ENCODE measurements at regions not wholly inside any gene's neighbourhood (a gene's known extent, or its start where the extent isn't known, plus 50 kb on each side); places are given as distances from the start of the nearest gene placed in this dataset.

DNA sequence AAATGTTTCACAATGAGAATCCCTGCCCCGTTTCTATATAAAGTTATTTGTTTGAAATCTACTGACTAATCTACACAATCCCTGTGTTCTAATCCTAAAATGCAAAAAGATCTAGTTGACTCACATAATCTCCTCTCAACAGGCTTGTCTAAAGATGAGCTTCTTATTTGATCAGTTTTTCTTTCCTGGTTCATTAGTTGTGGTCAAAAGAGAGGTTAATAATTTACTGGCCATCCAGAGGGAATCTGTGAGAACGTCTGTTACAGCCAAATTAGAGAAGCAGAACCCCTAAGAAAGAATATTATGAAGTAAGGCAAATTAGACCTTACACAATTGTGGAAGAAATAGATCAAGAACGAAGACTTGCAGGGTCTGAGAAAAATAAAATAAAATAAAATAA lies 173.7 kb upstream of the ANO3 start:
- TF ChIP-seq, protein P1, sequence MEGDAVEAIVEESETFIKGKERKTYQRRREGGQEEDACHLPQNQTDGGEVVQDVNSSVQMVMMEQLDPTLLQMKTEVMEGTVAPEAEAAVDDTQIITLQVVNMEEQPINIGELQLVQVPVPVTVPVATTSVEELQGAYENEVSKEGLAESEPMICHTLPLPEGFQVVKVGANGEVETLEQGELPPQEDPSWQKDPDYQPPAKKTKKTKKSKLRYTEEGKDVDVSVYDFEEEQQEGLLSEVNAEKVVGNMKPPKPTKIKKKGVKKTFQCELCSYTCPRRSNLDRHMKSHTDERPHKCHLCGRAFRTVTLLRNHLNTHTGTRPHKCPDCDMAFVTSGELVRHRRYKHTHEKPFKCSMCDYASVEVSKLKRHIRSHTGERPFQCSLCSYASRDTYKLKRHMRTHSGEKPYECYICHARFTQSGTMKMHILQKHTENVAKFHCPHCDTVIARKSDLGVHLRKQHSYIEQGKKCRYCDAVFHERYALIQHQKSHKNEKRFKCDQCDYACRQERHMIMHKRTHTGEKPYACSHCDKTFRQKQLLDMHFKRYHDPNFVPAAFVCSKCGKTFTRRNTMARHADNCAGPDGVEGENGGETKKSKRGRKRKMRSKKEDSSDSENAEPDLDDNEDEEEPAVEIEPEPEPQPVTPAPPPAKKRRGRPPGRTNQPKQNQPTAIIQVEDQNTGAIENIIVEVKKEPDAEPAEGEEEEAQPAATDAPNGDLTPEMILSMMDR (IDR thresholded peaks at IDR 0.05) = no peak
- TF ChIP-seq JUND (IDR thresholded peaks at IDR 0.05) = no peak
- TF ChIP-seq NRF1 (IDR thresholded peaks at IDR 0.05; ENCODE audit: low read depth, low read length) = no peak
- TF ChIP-seq POLR2AphosphoS5 (IDR thresholded peaks at IDR 0.05; ENCODE audit: low read depth, low read length) = no peak
- no peak for TF ChIP-seq RAD21 (IDR thresholded peaks at IDR 0.05; ENCODE audit: low read length)
- TF ChIP-seq, protein P2, sequence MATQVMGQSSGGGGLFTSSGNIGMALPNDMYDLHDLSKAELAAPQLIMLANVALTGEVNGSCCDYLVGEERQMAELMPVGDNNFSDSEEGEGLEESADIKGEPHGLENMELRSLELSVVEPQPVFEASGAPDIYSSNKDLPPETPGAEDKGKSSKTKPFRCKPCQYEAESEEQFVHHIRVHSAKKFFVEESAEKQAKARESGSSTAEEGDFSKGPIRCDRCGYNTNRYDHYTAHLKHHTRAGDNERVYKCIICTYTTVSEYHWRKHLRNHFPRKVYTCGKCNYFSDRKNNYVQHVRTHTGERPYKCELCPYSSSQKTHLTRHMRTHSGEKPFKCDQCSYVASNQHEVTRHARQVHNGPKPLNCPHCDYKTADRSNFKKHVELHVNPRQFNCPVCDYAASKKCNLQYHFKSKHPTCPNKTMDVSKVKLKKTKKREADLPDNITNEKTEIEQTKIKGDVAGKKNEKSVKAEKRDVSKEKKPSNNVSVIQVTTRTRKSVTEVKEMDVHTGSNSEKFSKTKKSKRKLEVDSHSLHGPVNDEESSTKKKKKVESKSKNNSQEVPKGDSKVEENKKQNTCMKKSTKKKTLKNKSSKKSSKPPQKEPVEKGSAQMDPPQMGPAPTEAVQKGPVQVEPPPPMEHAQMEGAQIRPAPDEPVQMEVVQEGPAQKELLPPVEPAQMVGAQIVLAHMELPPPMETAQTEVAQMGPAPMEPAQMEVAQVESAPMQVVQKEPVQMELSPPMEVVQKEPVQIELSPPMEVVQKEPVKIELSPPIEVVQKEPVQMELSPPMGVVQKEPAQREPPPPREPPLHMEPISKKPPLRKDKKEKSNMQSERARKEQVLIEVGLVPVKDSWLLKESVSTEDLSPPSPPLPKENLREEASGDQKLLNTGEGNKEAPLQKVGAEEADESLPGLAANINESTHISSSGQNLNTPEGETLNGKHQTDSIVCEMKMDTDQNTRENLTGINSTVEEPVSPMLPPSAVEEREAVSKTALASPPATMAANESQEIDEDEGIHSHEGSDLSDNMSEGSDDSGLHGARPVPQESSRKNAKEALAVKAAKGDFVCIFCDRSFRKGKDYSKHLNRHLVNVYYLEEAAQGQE (IDR thresholded peaks at IDR 0.05; ENCODE audit: low read depth, low read length) = no peak
- TF ChIP-seq TCF12 (IDR thresholded peaks at IDR 0.05) = no peak
- no peak for TF ChIP-seq FOSL2 (IDR thresholded peaks at IDR 0.05; ENCODE audit: borderline replicate concordance, low read depth)
- TF ChIP-seq ELF1 (IDR thresholded peaks at IDR 0.05) = no peak

Data from SK-N-SH (cell line).